Effector CD8-positive, alpha-beta T cell (primary cell): ENCODE measurements at regions not wholly inside any gene's neighbourhood (a gene's known extent, or its start where the extent isn't known, plus 50 kb on each side); places are given as distances from the start of the nearest gene placed in this dataset.
"Not testable (repeated sequence)": the region's sequence is repeated elsewhere in the genome, so short reads cannot be mapped to it uniquely, and the experiment has no call there.

ENCODE experiments used
- DNase-seq: peaks from one replicate; lab custom pipeline; 2025; lab: John Stamatoyannopoulos, UW

DNA sequence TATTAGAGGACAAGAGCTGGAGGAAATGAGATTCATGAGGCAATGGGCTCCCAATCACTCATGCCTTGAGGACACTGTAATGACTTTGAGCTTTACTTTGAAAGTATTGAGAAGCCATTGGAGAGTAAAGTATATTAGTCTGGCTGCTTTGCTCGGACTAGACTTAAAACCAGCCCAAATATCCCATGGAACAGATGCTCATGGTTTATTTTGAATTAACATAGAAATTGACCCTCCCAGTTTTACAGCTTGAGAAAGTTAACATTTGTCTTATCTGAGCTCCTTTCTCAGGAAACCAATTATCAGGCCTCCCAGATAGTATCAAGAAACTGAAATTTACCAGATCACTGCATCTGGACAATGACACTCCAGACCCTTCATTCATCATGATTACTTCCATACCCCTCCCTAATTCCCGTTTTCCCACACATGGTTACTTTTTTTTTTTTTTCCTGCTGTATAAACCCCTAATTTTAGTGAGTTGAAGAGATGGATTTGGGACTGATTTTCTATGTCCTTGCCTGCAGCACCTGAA is 270.8 kb upstream of the SMIM30 start:
- DNase-seq, result no peak

DNA sequence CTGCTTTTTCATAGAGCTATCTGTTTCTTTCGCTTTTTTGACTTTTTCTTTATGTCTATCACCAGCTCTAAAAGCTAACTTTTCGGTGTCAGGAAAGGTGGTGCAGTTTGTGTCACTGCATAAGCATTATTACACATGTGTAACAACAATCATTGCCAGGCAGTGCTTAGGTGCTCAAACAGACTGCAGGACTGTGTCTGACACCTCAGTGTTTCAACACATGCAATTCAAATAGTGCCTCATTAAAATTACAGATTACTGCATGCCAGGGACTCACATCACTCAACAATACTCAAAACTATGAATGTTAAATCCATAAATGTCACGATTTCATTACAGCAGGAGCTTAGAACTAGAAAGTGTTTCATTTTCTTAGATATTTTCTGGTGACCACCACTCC is 265.3 kb upstream of the SMIM30 start:
- DNase-seq, result no peak

DNA sequence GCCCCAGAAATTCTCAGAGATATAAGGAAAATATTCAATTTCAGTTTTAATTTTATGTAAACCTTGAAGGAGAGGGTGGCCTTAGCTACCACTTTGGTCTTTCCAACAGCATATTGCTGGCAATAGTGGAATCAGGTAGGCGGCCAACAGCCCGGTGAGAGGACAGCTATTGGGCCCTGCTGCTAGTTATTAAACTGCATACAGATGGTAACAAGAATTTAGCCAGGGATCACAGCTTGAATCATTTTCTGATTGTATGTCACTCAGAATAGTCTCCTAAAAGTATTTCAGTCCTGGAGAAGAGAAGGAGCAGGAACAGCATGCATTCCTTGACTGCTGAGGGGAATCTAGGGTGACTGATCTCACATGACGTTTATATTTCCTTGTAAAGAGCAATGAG is 261.4 kb upstream of the SMIM30 start:
- DNase-seq, result no peak

DNA sequence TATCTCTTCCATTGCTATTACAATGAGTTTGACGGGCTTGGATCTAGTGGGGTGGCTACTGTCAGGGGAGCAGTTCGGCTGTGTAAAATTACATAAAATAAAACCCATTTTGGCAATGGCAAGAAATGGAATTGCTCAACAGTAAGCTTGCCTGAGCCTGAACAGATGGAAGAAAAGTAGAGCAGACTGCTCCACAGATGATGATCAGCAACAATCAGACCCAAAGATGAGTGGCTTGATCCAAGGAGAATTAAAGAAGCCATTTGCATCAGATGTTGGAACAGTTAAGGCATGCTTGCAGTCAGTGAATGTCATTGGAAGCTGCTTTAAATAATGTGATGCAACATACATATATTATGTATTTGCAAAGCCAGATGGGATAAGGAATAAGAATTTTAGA is 256.6 kb upstream of the SMIM30 start:
- DNase-seq, result no peak

DNA sequence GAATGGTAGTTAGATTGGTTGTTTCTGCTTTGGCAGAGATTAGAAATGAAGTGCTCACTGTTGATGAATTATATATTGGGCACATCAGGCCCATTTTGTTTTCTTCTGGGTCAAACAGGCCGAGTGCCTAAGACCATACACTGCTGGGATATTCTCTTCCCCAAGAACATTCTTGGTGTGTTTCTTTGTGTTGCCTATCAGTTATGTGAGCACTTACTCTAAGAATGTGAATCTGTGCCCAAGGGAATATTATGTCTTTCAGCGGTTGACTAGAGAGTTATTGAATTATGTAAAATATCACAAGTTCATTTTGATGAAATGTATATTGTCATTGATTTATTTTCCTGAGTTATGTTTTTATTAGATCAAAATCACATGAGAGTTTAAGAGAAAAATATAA is 255.5 kb upstream of the SMIM30 start:
- DNase-seq, result no peak

DNA sequence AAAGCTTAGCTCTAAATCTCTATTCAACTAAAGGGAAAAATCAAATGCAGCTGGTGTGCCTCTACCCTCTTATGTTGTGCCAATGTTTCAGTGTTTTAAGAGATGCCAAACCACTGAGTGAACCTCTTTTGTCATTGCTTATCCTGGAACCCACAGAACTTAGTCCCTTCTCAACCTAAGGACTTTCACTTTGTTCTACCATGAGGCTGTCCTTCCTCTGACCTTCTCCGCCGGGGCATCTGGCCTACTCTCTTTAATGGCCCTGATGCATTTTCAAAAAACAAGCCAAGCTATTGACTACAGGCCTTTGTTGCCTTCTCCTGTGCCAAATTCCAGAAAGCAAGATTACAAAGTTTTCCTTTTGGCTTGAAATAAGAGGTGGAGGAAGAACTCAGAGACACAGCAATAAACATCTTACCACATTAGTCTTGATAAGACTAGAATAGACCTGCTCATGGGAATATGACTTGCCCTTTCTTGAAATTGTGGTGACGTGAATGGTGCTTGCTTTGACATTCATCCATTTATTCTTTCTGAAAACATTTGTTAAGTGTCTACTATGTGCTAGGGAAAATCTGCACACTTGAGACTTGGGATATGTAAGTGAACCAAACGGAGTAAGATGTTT is 253.2 kb upstream of the SMIM30 start:
- no peak for DNase-seq

DNA sequence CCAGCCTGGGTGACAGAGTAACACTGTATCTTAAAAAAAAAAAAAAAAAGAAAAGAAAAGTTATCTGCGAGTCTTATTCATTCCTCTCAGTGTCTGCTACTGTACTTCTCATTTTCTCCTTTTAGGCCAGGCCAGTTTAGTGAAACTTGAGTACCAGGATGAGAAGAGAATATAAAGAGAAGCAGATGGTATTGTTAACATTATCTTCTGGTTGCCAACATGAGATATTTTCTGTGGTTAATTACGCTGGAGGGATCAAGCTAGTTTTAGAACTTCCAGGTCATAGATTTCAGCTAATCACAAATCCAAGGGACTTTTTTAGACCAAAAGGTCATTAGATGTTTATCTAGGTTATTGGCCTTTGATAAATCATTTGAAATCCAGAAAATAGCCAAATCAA is 252.6 kb upstream of the SMIM30 start:
- no peak for DNase-seq

GRCh38 chr7:113368256-113368655 is 249.9 kb upstream of the SMIM30 start:
- no peak for DNase-seq

DNA sequence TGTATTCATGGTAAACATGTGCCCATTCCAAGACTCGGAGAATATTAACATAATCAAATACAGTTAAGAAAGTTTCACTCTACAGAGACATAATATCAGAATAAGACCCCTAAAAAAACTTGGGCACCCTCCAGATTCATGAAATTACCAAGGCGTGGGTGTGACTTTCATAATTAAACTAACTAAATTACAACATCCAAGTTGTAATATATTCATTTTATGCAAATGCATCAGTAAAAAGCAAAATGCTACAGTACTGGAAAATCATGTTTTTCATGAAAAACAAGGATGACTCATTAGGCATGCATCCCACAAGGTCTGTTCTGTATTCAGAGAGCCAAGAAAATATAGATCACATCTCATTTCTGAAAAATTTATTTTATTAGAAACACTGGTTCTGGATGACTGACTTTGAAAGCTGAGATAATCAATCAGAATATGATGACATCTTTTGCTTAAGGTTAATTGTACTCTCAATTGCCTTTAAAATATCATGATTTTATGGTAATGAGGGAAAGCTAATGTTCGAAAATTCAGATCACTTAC is 248.8 kb upstream of the SMIM30 start:
- DNase-seq, result no peak

GRCh38 chr7:113366122-113366521 is 247.8 kb upstream of the SMIM30 start:
- no peak for DNase-seq

DNA sequence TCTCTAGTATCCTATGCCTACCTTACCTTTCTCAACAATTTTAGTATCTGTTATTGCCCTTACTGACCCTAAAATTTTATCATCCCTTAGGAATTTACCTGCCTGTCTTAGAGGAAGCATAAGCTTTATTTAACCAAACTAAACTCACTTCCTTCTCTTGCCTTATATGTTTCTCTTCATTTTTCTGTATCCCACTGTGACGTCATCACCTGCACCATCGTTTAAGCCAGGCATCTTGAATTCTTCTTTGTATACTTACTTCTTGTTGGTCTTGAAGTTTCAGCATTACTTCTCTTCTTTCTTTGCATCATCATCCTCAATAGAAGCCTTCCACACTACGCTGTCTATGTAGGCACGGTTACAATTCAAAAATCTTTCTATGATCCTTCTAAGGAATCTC is 231.0 kb upstream of the SMIM30 start:
- DNase-seq, result no peak

DNA sequence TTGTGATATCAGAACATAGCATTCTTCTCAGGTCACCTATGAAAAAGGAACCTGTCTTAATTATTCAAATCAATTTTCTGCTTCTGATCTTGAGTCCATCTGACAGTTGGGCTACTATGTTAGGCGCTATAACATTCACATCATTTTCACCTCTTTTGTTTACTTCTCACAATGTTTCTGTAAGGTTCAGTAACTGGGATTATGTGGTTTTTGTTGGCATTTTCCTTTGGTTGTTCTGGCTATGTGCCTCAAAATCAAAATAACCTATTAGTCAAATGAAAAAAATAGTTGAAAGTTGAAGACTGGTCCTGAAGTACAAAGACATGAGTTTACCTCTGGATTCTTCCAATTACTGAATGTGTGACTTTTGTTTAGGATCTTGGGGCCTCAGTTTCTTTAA is 221.3 kb upstream of the SMIM30 start:
- DNase-seq, result no peak

GRCh38 chr7:113338071-113338696 is 219.8 kb upstream of the SMIM30 start:
- no peak for DNase-seq

- DNase-seq, result not testable (repeated sequence)
These were observed 218.5 kb upstream of the SMIM30 start for GRCh38 chr7:113336838-113337237.

- no peak for DNase-seq
These were observed 213.0 kb upstream of the SMIM30 start for GRCh38 chr7:113331155-113331898.

DNA sequence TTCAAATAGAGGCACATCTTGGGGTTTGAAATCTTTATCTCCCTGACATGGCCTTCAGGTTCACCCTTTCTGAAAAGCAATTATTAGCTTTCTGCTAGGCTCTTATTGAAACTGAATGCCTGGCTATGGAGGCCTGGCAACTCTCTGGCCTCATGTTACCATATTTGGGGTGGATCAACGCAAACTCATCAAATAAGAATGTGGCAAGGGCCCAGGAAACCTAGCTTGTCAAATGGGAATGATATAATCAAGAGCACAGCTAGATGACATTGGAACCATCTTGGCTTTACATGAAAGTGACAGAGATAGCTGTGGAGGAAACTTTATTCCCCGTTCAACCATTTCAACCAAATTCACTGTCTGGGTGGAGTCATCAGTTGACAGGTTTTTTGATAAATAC is 202.8 kb upstream of the SMIM30 start:
- DNase-seq, result no peak

DNA sequence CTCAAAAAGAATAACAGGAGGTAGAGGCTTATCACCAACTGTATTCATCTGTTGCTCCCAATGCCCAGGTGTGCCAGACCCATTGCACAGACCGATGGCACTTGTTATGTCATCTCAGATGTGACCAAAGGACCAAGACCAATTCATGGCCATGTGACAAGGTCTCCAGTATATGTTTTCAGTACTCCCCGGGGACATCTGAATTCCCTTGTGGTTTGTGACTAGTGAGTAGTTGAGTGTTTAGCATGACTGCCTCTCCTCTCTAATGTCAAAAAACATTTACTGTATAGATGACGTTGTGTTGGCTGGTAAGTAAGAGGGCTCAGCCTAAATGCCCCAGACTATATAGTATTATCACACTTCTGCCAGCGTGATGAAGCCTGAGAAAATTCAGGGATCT is 202.1 kb upstream of the SMIM30 start:
- no peak for DNase-seq

DNA sequence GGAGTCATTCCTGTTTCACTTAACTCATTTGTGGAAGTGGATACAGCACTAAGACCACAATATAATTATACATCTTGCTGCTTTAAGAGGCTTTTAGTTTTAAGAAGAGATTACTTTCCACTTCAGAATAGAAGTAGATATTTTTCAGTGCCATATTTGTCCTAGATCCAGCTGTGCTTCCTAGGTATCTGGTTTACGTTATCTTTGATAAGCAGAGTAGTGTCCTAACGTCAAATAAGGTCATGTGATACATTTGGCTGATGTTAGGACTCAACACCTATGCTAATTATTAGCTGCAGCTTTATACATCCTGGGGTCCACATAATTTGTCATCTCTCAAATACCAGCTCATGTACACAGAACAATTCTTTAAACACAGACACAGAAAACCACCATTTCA is 196.2 kb upstream of the SMIM30 start:
- DNase-seq, result no peak

DNA sequence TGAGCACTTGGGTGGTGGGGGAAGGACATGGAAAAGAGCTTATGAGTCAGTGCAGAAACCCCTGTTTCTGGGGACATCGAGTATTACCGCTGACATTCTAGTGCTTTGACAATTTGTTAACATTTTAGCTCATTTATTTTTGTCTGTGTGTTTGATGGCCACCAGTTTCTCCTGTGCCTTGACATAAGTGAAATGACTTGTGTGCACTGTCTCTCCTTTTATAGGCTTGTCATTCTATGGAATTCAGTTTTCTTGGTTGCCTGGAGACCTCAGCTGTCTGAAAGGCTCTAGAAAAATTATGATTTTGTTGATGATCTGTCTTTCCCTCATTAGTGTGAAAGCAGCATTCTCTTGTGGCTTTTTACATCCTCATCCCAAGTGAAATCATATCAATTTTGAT is 190.0 kb upstream of the SMIM30 start:
- DNase-seq, result no peak

DNA sequence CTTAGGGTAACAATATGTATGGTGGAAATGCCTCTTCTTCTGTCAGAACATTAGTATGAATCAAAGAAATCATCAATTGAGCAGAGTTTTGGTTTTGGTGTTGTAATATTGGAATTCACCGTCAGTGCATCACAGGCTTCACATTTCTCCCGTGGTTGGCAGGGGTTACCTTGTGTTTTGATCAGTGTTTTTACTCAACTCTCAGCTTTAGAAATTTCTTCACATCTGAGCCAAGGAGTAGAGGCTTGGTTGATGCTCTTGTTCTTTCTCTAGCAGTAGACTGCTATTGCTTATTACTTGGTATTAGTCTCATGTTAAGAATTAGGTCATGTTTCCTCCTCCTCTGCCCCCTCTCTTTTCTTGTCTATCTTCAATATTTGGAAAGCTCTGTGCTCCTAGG is 188.8 kb upstream of the SMIM30 start:
- no peak for DNase-seq

GRCh38 chr7:113306302-113306701 is 187.9 kb upstream of the SMIM30 start:
- no peak for DNase-seq

DNA sequence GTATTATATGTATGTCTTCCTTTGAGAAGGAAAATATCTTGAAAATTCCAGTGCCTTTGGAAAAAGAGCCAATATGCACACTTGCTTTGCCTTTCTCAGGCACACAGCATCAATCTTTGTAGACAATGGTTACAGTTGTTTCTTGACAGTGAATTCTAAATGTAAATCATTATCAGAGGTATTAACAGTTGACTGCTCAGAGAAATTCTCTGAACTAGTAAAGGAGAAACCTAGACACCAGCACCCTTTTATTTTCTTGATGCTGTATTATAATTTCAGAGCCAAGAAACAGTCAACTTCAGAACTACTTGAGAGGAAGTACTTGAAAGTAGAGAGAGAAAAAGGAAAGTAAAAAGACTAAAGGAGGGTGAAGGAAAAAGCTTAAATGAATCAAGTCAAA is 185.8 kb upstream of the SMIM30 start:
- no peak for DNase-seq

- not testable (repeated sequence) for DNase-seq
These were observed 185.0 kb upstream of the SMIM30 start for GRCh38 chr7:113303388-113303787.
